ENCODE measurements at regions not wholly inside any gene's neighbourhood (a gene's known extent, or its start where the extent isn't known, plus 50 kb on each side); places are given as distances from the start of the nearest gene placed in this dataset.
"Not testable (repeated sequence)": the region's sequence is repeated elsewhere in the genome, so short reads cannot be mapped to it uniquely, and the experiment has no call there.

- DNase-seq: no peak
Measured at GRCh38 chr5:96529559-96529958, 96.5 kb upstream of the PCSK1 start.

GRCh38 chr5:96530901-96531300 lies 97.9 kb upstream of the PCSK1 start:
- no peak for DNase-seq

- DNase-seq: no peak
Measured at GRCh38 chr5:96533371-96533770, 100.3 kb upstream of the PCSK1 start.

GRCh38 chr5:96537386-96537785 lies 104.3 kb upstream of the PCSK1 start:
- DNase-seq: peak; percentile 10

DNA sequence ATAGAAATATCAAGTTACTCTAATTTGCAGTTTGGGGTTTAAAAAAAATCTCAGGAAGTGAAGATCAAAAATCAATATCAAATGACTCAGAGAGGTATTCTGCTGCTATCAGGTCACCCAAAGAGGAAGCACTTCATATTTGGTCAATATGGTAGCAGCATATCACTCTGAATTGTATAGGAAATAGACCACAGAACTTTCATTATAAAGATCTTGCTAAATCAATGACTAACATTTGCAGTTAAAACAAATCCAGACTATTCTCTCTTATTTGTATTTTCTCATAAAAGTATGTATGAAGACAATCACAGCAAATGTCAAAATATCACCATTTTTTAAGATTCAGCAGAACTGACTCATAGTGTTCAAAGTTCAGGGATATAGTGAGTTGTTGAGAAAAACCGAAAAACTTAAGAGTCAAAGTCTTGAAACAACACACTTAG lies 105.8 kb upstream of the PCSK1 start:
- DNase-seq: peak; percentile 5

GRCh38 chr5:96546120-96546519 lies 113.1 kb upstream of the PCSK1 start:
- DNase-seq: no peak

DNA sequence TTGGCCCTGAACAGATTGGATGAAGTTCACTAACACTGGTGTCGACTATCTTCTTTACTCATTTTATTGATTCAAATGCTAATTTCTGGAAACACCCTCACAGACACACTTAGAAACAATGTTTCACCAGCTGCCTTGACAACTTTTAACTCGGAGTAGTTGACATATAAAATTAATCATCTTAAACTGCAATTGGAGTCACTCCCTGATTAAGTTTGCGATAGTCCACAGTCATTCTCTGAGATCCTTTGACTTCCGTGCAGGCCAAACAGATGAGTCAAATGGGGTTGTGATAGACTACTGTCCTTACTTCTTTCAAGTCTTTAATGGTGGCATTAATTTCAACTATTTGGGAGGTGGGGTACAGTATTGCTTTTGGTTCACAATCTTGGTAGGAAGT lies 114.4 kb upstream of the PCSK1 start:
- no peak for DNase-seq

GRCh38 chr5:96548905-96549304 lies 113.3 kb upstream of the CAST start:
- no peak for DNase-seq

GRCh38 chr5:96560857-96561256 lies 101.3 kb upstream of the CAST start:
- DNase-seq: not testable (repeated sequence)

- DNase-seq: no peak
Measured at GRCh38 chr5:96562614-96563013, 99.6 kb upstream of the CAST start.

DNA sequence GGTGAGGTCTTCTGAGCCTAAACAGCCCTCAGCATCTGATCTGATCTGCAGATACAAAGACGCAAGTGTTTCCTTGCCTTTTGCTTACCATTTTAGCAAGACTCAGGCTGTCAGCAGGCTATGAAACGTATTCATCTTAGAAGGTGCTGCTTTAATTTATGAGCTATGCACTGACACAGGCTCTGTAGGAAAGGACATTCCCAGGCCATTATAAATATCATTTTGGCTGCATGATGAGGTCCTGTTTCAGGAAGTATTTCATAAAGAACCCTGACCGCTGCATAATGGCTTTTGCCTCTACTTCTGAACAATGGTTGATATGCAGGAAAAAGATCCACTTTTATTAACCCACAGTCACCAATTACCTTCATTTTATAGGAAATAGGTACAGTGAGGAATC lies 98.4 kb upstream of the CAST start:
- DNase-seq: no peak

DNA sequence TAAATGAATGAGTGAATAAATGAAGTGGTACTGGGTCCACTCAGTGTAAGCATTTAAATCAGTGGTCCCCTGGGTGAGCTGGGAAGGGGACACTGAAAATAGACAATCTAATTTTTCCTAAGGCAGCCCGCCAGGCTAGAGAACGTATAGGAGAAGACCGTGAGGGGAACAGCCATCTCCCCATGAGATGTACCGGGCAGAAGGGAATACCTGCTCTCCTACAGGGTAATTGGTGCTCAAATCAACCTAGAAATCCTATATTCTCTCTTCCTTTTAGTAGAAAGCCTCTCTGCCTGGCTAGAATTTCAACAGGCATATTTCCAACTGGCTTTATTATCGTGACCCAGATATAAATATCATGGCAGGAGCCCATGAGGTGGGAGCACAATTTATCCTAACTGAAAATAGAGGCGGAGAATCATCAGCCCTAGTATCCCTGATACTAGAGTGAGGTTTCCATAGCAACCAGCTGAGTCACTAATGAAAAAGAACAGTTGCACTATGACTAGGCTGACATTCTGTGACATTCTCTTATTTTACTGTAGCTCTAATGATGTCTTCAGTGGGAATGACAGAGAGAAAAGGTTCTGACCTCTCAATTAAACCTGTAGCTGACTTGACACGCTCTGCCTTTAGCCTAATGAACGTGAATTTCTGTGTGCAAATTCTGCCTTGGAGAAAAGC lies 96.5 kb upstream of the CAST start:
- no peak for DNase-seq

DNA sequence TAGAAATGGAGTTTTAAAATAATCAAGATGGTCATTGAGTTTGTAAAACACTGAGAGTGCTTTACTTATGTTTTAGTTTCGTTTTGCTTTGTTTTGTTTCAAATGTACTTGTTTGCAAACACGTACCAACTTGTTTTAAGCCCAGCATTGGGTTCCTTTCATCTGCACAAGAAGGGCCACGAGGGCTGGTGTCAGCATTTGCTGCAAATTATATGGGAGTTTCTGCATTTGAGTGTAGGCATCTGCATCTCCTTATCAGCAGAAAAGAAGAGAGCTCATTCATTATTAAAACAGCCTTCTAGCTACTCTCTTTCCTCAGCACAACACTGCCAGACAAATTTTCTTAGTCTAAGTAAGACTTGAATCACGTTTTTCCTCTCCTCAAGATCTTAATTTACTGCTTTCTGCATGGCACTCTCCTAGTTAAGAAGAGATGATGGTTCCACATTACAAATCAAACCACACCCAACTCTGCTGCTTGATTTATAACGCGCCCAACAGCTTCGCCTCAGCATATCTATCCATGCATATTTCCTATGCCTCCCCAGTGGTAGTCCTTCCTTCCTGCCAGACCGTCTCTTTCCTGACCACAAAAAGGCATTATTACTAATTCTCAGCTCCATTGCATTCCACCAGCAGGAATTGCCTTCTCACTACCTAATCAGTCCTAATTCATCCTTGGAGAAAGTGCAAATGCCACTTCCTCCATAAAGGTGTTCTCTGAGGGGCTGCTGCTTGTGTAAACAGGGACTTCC lies 95.2 kb upstream of the CAST start:
- no peak for DNase-seq

DNA sequence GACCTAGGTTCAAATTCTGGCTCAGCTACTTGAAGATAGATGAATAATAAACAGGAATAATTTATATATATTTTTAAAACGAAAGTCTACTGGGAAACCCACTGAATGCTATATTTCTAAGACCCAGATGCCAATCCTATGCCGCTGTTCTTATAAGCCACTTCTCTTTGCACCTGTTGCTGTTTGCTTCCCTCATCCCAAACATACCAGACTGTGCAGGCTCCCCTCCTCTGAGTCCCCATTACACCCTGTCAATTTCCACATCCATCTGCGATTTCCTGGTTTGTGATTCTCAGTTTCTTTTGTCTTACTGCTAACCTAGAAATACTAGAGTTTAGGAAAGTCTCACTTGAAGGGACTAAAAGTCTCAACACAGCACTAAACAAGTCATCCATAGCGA lies 92.8 kb upstream of the CAST start:
- no peak for DNase-seq

DNA sequence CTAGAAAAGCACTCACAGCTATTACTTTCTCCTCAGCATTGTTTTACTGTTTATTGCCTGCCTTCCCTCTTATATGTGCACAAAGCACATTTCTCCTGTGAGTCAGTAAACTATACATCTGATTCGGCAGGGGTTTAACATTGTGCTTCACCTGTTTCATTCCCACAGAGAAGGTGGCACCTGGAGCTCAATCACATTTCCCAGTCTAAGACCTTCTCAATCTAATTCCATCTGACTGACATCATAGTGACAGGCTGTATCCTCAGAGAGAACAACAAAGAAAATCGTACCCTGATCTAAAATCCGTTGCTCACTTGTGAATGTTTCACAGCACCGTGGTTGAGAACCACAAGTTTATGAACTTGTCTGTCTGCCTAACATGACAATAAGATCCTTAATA lies 92.4 kb upstream of the CAST start:
- DNase-seq: no peak

DNA sequence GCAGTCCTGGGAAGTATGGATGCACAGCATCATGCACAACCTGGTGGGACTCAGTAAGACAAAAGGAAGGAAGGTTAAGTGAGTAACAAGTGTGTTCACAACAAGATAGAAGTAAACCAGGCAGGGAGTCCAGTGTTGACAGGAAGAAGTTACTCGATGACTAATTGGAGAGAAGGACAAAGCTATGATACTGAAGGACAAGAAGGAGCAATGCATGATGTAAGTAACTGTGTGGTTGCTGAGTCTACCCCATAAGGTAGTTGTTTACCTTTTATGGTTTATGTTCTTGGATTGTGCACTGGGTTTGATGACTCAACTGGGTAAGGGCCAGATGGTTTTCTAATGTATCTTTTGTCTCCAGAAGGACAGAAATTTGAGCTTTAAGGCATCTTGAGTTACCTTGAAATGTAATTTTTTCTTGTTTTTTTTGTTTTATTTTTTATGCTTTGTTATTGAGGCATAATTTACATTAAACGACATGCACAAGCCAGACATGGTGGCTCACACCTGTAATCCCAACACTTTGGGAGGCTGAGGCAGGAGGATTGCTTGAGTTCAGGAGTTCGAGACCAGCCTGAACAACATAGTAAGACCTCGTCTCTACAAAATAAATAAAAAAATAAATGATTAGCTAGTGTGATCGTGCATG lies 89.2 kb upstream of the CAST start:
- no peak for DNase-seq

- DNase-seq: no peak
Measured at GRCh38 chr5:96573513-96573894, 88.7 kb upstream of the CAST start.

GRCh38 chr5:96576876-96577275 lies 85.3 kb upstream of the CAST start:
- DNase-seq: no peak

GRCh38 chr5:96577909-96578308 lies 84.3 kb upstream of the CAST start:
- no peak for DNase-seq

DNA sequence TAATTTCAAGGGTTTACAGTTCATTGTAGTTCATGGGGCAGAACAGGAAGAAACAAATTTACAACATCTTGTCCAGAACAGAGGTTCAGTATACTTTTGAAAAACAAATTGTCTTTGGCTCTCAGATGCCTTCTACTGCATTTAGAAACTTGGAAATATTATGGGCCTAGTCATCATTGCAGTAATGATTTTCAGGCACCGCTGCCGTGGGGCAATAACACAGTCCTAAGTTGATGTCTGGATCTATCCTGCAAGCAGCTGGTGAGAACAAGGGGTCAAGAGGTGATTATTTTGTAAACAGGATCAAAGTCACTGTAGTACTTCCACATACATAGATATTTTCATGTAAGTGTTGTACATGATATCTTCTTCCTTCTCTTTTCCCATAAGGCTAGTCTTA lies 82.5 kb upstream of the CAST start:
- DNase-seq: no peak

DNA sequence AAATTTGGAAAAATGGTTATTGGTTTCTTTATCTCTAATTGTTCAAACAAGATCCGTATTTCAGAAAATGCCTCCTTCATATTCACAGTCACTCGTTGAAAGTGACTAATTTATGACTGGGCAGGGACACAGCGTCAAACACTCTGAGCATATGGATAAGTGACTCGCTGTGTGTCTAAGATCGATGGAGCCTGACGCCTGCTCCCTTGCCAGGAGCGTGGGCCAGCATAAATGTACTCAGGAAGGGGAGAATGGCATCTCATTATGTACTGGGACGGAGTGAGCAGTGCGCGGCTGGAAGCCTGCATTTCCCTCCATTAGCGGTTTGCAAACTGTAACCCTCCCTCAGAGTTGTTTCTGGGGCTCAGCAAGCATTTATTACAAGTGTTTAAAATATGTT lies 79.8 kb upstream of the CAST start:
- DNase-seq: no peak

- no peak for DNase-seq
Measured at GRCh38 chr5:96584712-96585111, 77.5 kb upstream of the CAST start.

GRCh38 chr5:96588539-96588938 lies 73.6 kb upstream of the CAST start:
- no peak for DNase-seq

DNA sequence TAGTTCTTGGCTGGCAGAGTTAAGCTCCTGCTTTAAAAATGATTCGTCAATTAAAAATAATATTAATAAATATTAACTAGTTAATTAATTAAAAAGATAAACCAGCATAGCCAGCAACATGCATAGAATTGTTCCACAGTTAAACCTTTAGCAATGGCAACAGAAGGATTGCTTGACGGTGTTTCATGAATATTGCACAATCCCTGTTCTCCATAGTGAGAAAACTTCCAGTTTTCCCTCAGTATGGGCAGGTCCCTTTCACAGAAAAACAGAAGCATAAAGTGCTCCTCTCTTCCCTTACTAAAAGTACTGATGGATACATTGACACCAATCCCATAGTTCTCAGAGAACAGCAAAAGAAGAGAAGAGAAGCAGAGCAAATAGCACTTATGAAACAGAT lies 71.4 kb upstream of the CAST start:
- no peak for DNase-seq
